Lower leg skin (tissue), 3 donors: ENCODE measurements at regions not wholly inside any gene's neighbourhood (a gene's known extent, or its start where the extent isn't known, plus 50 kb on each side); places are given as distances from the start of the nearest gene placed in this dataset.

ENCODE experiments used
- POLR2A ChIP-seq, 2 donors: fragments of 450-650 bp; IDR thresholded peaks; one replicate each; pipeline ENCODE4 v1.6.1; 2016 to 2017; ENCODE audit warnings: antibody characterized with exemption in 2 of 2, mild to moderate bottlenecking in 1 of 2, moderate library complexity in 1 of 2
- TF ChIP-seq, protein P1 (sequence below), 3 donors: fragments of 450-650 bp; IDR thresholded peaks; one replicate each; pipeline ENCODE4 v1.5.1; 2016; ENCODE audit warnings: antibody characterized with exemption in 3 of 3, mild to moderate bottlenecking in 3 of 3, moderate library complexity in 2 of 3

DNA sequence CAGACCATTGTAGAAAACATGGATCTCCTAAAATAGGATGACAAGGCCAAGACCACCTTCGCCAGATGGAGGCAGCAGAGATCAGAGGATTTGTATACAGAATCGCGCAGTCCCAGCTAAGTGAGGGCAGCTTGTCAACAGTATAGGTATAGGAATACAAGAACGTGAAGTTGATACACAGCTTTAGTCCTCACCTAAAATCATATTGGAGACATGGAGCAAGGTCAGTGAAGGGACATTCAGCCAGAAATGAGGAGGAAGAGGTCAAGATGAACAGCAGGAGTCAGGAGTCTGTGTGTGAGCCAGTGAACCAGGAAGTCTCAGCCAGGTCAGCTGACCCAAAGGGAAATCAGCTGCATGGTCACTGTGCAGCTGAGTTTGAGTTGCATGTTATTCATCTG, 263.4 kb upstream of the PRKCQ start:
- TF ChIP-seq, protein P1, sequence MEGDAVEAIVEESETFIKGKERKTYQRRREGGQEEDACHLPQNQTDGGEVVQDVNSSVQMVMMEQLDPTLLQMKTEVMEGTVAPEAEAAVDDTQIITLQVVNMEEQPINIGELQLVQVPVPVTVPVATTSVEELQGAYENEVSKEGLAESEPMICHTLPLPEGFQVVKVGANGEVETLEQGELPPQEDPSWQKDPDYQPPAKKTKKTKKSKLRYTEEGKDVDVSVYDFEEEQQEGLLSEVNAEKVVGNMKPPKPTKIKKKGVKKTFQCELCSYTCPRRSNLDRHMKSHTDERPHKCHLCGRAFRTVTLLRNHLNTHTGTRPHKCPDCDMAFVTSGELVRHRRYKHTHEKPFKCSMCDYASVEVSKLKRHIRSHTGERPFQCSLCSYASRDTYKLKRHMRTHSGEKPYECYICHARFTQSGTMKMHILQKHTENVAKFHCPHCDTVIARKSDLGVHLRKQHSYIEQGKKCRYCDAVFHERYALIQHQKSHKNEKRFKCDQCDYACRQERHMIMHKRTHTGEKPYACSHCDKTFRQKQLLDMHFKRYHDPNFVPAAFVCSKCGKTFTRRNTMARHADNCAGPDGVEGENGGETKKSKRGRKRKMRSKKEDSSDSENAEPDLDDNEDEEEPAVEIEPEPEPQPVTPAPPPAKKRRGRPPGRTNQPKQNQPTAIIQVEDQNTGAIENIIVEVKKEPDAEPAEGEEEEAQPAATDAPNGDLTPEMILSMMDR (IDR thresholded peaks at IDR 0.05): no peak
- no peak for TF ChIP-seq POLR2A (IDR thresholded peaks at IDR 0.05)
